AG09319 (cell line): ENCODE measurements at regions not wholly inside any gene's neighbourhood (a gene's known extent, or its start where the extent isn't known, plus 50 kb on each side); places are given as distances from the start of the nearest gene placed in this dataset.

Experiments
- DNase-seq: peaks from one replicate; pipeline ENCODE4 v3.0.0-alpha.2; 2010; ENCODE audit warnings: low read depth; ENCODE audit errors: extremely low read depth
- TF ChIP-seq, protein P1 (sequence below): IDR thresholded peaks from 2 replicates; pipeline ENCODE4 v1.5.1; 2011; ENCODE audit warnings: low read depth, mild to moderate bottlenecking, inconsistent platforms, low read length, moderate library complexity

DNA sequence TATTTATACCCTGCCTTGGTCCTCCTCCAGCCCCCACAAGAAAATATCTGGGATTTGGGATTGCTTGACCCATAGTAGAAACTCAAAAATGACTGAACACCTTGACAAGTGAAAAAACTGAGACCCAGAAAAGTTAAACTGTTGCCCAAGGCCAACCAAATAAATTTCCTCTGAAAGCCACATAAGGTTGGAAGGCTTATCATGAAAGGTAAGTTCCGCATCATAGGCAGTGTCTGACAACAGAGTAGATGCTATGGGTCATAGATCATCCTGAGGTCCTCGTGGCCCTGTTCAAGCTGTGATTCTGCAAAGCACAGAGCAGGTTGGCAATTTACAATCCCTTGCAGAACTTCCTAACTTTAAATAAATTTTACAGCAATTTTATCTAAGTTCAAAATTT, 140.8 kb upstream of the TSC22D2 start:
- TF ChIP-seq, protein P1, sequence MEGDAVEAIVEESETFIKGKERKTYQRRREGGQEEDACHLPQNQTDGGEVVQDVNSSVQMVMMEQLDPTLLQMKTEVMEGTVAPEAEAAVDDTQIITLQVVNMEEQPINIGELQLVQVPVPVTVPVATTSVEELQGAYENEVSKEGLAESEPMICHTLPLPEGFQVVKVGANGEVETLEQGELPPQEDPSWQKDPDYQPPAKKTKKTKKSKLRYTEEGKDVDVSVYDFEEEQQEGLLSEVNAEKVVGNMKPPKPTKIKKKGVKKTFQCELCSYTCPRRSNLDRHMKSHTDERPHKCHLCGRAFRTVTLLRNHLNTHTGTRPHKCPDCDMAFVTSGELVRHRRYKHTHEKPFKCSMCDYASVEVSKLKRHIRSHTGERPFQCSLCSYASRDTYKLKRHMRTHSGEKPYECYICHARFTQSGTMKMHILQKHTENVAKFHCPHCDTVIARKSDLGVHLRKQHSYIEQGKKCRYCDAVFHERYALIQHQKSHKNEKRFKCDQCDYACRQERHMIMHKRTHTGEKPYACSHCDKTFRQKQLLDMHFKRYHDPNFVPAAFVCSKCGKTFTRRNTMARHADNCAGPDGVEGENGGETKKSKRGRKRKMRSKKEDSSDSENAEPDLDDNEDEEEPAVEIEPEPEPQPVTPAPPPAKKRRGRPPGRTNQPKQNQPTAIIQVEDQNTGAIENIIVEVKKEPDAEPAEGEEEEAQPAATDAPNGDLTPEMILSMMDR: no peak
- no peak for DNase-seq

DNA sequence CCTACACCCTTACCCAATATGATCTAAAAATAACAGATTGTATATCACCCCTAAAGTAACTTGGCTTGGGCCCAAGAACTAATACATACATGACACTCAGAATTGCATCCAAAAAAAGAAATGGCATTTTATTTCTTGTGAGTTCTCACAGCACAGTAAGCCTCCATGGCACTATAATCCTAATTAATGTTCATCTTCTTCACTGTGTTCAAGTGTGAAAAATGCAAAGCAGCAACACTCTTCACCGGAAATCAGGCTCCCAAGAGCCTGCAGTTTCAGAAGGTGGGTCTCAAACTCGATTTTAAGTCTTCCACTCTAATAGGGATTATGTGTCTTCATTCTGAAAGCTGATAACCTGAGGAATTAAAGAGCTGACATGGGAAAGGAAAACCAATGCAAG, 142.8 kb upstream of the TSC22D2 start:
- DNase-seq: no peak
- TF ChIP-seq, protein P1: no peak

DNA sequence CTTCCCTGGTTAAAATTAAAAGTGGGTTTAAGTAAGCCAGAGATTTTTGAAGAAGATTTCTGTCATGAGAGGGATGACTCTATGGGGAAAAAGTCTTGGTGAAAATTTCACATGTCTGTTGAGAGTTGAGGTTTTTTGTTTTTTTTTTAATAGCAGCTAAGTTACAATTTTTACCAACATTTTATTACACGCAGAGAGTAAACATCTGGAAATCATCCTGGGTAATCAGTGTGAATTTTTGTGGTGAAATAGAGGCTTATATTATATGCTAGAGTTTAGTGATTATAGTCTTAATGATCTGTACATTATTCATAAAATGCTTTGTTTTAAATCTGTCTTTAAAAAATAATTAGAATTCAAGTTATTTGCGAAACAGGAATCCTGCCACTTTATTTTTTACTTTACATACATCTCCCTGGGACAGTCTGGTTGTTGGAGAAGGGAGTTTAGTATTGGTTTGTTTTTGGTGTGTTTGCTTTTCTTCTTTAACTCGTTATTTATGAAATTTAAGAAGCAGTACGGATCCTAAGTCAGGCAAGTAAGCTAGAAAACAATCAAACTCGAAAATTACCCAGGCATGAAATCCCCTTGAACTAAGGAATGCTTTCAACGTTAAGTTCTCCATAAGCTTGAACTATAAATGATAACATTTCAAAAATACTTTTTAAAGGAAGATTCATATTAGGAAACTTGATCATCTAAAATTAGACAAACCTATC, 143.4 kb upstream of the TSC22D2 start:
- DNase-seq: no peak
- TF ChIP-seq, protein P1: no peak

DNA sequence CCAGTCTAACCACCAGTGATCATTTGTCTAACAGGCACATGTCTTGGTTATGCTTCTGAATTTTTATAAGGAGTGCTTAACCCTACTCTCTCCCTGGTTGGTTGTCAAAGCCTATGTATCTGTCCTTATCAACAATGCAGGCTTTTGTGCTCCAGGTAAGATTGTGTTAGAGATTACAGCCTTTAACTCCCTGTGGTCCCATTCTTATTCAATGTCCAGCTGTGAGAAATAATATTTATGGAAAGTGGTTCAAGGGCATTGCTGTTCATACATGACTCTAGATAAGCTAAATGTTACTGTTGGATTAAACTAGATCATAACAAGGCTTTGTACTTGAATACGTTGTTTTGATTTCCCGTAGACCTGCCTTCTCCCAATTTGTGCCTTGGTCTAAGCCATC, 146.1 kb upstream of the TSC22D2 start:
- no peak for DNase-seq
- TF ChIP-seq, protein P1: no peak

DNA sequence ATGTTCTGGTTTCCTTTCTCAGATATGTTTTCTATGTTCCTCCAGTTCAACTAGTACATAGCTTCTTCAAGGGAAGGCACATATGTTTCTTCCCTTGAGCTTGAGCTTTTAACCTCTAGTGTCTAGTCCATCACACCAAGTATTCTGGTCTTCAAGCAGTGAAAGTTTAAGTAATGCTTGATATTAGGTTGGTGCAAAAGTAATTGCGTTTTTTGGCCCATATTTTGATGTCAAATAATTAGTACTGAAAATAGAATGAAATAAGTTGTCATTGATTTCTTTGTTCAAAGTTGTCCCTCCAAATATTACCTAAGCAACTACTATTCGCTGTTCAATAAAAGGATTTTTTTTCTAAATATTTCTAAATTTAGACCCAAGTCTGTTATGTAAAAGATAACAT, 146.7 kb upstream of the TSC22D2 start:
- no peak for DNase-seq
- TF ChIP-seq, protein P1: no peak

DNA sequence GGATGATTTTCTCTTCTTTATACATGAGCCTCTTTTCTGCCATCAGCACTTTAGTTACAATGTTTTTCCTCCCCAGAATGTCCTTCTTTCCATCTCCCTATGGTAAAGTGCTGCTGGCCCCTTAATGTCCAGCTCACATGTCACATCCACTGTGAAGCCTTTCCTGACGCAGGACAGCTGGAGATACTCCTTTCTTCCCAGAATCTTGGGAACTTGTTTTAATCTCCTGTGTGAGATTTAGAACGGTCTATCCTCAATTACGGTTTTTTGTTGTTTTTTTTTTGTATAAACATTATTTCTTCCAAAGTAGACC, 147.7 kb upstream of the TSC22D2 start:
- DNase-seq: no peak
- TF ChIP-seq, protein P1: no peak

DNA sequence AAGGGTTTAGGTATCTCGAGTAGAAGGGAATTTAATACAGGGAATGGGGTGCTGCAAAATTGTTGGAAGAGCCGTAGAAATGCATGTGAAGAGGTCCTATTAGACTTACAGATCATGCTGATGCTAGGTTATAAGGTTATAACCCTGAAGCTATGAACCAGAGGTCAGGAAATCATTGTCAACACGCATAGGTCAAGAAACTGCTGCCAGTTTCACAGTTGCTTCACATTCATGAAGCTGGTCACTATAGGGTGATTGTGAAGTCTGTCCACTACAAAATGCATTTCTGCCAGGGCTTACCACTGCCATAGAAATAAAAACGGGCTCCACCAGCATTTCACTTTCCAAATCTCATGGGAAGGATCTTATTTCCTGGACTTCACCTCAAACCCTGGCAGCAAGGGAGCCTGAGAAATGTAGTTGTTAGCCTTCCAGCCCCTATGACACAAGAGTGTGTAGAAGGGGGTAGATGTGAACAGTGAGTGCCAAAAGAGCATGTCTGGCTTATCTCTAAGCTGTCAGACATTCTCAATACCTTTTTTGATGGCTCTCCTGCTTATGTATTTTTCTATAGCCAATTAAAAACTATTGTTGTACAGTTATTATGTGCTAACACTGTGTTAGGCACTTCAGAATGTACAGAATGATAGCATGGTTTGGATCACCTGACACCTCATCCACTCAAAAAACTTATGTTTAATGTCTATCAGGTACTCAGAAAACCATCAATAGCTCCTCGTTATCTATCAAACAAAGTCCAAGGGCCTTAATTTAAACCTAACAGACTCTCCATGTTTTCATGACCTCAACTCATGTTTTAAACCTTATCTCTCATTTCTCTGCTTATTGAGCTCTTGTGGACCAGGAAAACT, 148.3 kb upstream of the TSC22D2 start:
- no peak for DNase-seq
- TF ChIP-seq, protein P1: no peak
